ENCODE measurements at regions not wholly inside any gene's neighbourhood (a gene's known extent, or its start where the extent isn't known, plus 50 kb on each side); places are given as distances from the start of the nearest gene placed in this dataset.

DNA sequence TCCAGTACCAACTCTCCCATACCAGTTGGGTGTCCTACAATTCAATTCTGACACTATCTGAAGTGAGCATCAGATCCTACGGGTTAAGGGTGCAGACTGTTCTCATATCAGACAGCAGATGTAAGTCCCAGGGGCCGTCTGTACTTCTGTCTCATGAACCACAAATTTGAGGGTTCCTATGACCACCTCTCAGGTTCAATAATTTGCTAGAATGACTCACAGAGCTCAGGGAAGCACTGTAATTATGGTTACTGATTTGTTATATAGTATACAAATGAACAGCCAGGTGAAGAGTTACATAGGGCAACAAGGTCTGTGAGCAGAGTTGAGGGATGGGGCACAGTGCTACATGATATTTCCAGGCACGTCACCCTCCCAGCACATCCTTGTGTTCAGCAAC, 499.1 kb downstream of the DMAC1 start:
- Histone ChIP-seq H3K4me3 (ENCODE audit: low read depth, low read length) (no peak overlapping the region), H3K4me1 (ENCODE audit: control insufficient read depth, insufficient read depth, low read length) (no peaks in the 10 kb centered on the region), H3K27ac (ENCODE audit: extremely low read depth, low read depth, low read length) (no peak overlapping the region), H3K9me3 (ENCODE audit: control insufficient read depth, insufficient read depth, low read depth, low read length) (no peaks in the 10 kb centered on the region), H3K36me3 (ENCODE audit: control insufficient read depth in 2 of 2, insufficient read depth in 1 of 2, low read length in 2 of 2) (no peaks in the 10 kb centered on the region)
- ChIA-PET CTCF (interaction anchor here (0.6 kb wide), 1 partner anchor 1235 kb away, joined by 4 read pairs; no protein-coding TSS in a partner anchor), POLR2A (no interaction called here)
- TF ChIP-seq ZNF184 (tag by site-specific recombination; IDR thresholded peaks at IDR 0.05) = no peak
- no peak for TF ChIP-seq ZNF10 (tag by site-specific recombination; IDR thresholded peaks at IDR 0.05)
- no peak for TF ChIP-seq KLF8 (tag by site-specific recombination; IDR thresholded peaks at IDR 0.05)
- TF ChIP-seq, protein P1, sequence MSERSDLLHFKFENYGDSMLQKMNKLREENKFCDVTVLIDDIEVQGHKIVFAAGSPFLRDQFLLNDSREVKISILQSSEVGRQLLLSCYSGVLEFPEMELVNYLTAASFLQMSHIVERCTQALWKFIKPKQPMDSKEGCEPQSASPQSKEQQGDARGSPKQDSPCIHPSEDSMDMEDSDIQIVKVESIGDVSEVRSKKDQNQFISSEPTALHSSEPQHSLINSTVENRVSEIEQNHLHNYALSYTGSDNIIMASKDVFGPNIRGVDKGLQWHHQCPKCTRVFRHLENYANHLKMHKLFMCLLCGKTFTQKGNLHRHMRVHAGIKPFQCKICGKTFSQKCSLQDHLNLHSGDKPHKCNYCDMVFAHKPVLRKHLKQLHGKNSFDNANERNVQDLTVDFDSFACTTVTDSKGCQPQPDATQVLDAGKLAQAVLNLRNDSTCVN (tag by site-specific recombination; optimal IDR thresholded peaks at IDR 0.05) = no peak
- no peak for TF ChIP-seq SP7 (tag by site-specific recombination; IDR thresholded peaks at IDR 0.05)
- TF ChIP-seq KLF7 (tag by site-specific recombination; IDR thresholded peaks at IDR 0.05; ENCODE audit: borderline replicate concordance) = no peak
- no peak for TF ChIP-seq ZNF404 (tag by site-specific recombination; IDR thresholded peaks at IDR 0.05)
- TF ChIP-seq, protein P2, sequence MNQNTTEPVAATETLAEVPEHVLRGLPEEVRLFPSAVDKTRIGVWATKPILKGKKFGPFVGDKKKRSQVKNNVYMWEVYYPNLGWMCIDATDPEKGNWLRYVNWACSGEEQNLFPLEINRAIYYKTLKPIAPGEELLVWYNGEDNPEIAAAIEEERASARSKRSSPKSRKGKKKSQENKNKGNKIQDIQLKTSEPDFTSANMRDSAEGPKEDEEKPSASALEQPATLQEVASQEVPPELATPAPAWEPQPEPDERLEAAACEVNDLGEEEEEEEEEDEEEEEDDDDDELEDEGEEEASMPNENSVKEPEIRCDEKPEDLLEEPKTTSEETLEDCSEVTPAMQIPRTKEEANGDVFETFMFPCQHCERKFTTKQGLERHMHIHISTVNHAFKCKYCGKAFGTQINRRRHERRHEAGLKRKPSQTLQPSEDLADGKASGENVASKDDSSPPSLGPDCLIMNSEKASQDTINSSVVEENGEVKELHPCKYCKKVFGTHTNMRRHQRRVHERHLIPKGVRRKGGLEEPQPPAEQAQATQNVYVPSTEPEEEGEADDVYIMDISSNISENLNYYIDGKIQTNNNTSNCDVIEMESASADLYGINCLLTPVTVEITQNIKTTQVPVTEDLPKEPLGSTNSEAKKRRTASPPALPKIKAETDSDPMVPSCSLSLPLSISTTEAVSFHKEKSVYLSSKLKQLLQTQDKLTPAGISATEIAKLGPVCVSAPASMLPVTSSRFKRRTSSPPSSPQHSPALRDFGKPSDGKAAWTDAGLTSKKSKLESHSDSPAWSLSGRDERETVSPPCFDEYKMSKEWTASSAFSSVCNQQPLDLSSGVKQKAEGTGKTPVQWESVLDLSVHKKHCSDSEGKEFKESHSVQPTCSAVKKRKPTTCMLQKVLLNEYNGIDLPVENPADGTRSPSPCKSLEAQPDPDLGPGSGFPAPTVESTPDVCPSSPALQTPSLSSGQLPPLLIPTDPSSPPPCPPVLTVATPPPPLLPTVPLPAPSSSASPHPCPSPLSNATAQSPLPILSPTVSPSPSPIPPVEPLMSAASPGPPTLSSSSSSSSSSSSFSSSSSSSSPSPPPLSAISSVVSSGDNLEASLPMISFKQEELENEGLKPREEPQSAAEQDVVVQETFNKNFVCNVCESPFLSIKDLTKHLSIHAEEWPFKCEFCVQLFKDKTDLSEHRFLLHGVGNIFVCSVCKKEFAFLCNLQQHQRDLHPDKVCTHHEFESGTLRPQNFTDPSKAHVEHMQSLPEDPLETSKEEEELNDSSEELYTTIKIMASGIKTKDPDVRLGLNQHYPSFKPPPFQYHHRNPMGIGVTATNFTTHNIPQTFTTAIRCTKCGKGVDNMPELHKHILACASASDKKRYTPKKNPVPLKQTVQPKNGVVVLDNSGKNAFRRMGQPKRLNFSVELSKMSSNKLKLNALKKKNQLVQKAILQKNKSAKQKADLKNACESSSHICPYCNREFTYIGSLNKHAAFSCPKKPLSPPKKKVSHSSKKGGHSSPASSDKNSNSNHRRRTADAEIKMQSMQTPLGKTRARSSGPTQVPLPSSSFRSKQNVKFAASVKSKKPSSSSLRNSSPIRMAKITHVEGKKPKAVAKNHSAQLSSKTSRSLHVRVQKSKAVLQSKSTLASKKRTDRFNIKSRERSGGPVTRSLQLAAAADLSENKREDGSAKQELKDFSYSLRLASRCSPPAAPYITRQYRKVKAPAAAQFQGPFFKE (tag by site-specific recombination; IDR thresholded peaks at IDR 0.05; ENCODE audit: borderline replicate concordance) = no peak
- no peak for TF ChIP-seq ZNF548 (tag by site-specific recombination; IDR thresholded peaks at IDR 0.05)
- no peak for TF ChIP-seq TRIM28 (IDR thresholded peaks at IDR 0.05; ENCODE audit: borderline replicate concordance, low read length)
- TF ChIP-seq ZNF596 (tag by site-specific recombination; IDR thresholded peaks at IDR 0.05) = no peak
- TF ChIP-seq ZNF335 (tag by site-specific recombination; conservative IDR thresholded peaks at IDR 0.05) = no peak
- no peak for TF ChIP-seq ZNF433 (tag by site-specific recombination; IDR thresholded peaks at IDR 0.05; ENCODE audit: low read depth)
- TF ChIP-seq ZNF473 (tag by site-specific recombination; IDR thresholded peaks at IDR 0.05) = no peak
- TF ChIP-seq KLF9 (tag by site-specific recombination; IDR thresholded peaks at IDR 0.05; ENCODE audit: low read depth) = no peak
- no peak for TF ChIP-seq GFI1B (tag by site-specific recombination; IDR thresholded peaks at IDR 0.05)
- TF ChIP-seq, protein P3, sequence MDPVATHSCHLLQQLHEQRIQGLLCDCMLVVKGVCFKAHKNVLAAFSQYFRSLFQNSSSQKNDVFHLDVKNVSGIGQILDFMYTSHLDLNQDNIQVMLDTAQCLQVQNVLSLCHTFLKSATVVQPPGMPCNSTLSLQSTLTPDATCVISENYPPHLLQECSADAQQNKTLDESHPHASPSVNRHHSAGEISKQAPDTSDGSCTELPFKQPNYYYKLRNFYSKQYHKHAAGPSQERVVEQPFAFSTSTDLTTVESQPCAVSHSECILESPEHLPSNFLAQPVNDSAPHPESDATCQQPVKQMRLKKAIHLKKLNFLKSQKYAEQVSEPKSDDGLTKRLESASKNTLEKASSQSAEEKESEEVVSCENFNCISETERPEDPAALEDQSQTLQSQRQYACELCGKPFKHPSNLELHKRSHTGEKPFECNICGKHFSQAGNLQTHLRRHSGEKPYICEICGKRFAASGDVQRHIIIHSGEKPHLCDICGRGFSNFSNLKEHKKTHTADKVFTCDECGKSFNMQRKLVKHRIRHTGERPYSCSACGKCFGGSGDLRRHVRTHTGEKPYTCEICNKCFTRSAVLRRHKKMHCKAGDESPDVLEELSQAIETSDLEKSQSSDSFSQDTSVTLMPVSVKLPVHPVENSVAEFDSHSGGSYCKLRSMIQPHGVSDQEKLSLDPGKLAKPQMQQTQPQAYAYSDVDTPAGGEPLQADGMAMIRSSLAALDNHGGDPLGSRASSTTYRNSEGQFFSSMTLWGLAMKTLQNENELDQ (tag by site-specific recombination; IDR thresholded peaks at IDR 0.05; ENCODE audit: low read depth) = no peak
- no peak for TF ChIP-seq ZNF169 (tag by site-specific recombination; IDR thresholded peaks at IDR 0.05)

Measured in HEK293 (cell line).